Transverse colon (tissue), 4 donors: ENCODE measurements at regions not wholly inside any gene's neighbourhood (a gene's known extent, or its start where the extent isn't known, plus 50 kb on each side); places are given as distances from the start of the nearest gene placed in this dataset.

ENCODE experiments used
- DNase-seq: peaks from one replicate; pipeline ENCODE4 v3.0.0-alpha.2; 2019
- H3K27ac ChIP-seq, 4 donors: fragments of 200-600 bp; sonication (generic); 2 replicates each; pipeline ENCODE4 v1.5.1; 2016 to 2018; ENCODE audit warnings: inconsistent platforms in 4 of 4
- H3K27me3 ChIP-seq: fragments of 200-600 bp; sonication (generic); 2 replicates; pipeline ENCODE4 v1.5.1; 2017; ENCODE audit warnings: inconsistent platforms
- H3K36me3 ChIP-seq, 4 donors: fragments of 200-600 bp; sonication (generic); 2 replicates each; pipeline ENCODE4 v1.5.1; 2017 to 2019; ENCODE audit warnings: inconsistent platforms in 4 of 4
- H3K4me1 ChIP-seq, 4 donors: fragments of 200-600 bp; sonication (generic); 2 replicates each; pipeline ENCODE4 v1.5.1; 2017 to 2020; ENCODE audit warnings: inconsistent platforms in 4 of 4
- H3K4me3 ChIP-seq, 4 donors: fragments of 200-600 bp; sonication (generic); 1 replicate in 1 of 4; 2 replicates in 3 of 4; pipeline versions ENCODE4 v1.5.1 to v1.6.1; 2017 to 2019; ENCODE audit warnings: inconsistent platforms in 4 of 4
- H3K9me3 ChIP-seq, 2 donors: fragments of 200-600 bp; sonication (generic); 2 replicates each; pipeline ENCODE4 v1.5.1; 2017 to 2019; ENCODE audit warnings: inconsistent platforms in 2 of 2
- EP300 ChIP-seq: sonication (generic); formaldehyde crosslinking; IDR thresholded peaks from one replicate; pipeline ENCODE4 v1.6.1; 2017; ENCODE audit warnings: antibody characterized with exemption, low read depth
- POLR2A ChIP-seq: fragments of 450-650 bp; IDR thresholded peaks from one replicate; pipeline ENCODE4 v1.6.1; 2016; ENCODE audit warnings: antibody characterized with exemption, mild to moderate bottlenecking, moderate library complexity
- POLR2AphosphoS5 ChIP-seq, 3 donors: sonication (generic); formaldehyde crosslinking; IDR thresholded peaks; one replicate each; pipeline ENCODE4 v1.6.1; 2016; ENCODE audit warnings: antibody characterized with exemption in 3 of 3
- WGBS, 2 donors: methylation state at CpG; one replicate each; pipeline ENCODE4 v1.1.5; 2018; ENCODE audit warnings: low coverage in 1 of 2; 5-methylcytosine and 5-hydroxymethylcytosine counted together
- in situ Hi-C, 4 donors: fragments of 200-750 bp; cut with MboI; loops; one replicate each; pipeline versions ENCODE4 v1.15.0 to v1.15.1; 2017; ENCODE audit warnings: low sequenced_read_pairs in 3 of 4, low pct_ligation_motif_present in 1 of 4, low pct_unique_long_range_greater_than_20kb in 1 of 4
- intact Hi-C: fragments of 100-400 bp; cut with DNase I; formaldehyde crosslinking; loops from one replicate; pipeline ENCODE4 v1.15.1; 2023; ENCODE audit warnings: low total_unique reads
- TF ChIP-seq, protein P1 (sequence below), 5 experiments: fragments of 200-600 bp in 3 of 5; fragments of 450-650 bp in 2 of 5; sonication (generic) in 3 of 5; IDR thresholded peaks; 1 replicate in 2 of 5; 2 replicates in 3 of 5; pipeline ENCODE4 v1.5.1; 2016 to 2017; ENCODE audit warnings: antibody characterized with exemption in 5 of 5, inconsistent platforms in 3 of 5, mild to moderate bottlenecking in 2 of 5, moderate library complexity in 1 of 5

GRCh38 chr7:13603016-13603415 lies 386.4 kb downstream of the ETV1 start:
- no peak overlapping the region for H3K27ac ChIP-seq
- no peak for DNase-seq
- no peak overlapping the region for H3K4me3 ChIP-seq
- intact Hi-C loops (no loop called here), in situ Hi-C loops (no loop called here)
- no peaks in the 10 kb centered on the region for H3K36me3 ChIP-seq
- H3K27me3 ChIP-seq: no peaks in the 10 kb centered on the region
- WGBS, 2 donors: 75 to 77% methylated on average over 1 of the region's 1 CpG
- H3K9me3 ChIP-seq: no peaks in the 10 kb centered on the region
- TF ChIP-seq POLR2AphosphoS5 (IDR thresholded peaks at IDR 0.05) (no peak), EP300 (no peak), POLR2A (no peak)
- TF ChIP-seq, protein P1, sequence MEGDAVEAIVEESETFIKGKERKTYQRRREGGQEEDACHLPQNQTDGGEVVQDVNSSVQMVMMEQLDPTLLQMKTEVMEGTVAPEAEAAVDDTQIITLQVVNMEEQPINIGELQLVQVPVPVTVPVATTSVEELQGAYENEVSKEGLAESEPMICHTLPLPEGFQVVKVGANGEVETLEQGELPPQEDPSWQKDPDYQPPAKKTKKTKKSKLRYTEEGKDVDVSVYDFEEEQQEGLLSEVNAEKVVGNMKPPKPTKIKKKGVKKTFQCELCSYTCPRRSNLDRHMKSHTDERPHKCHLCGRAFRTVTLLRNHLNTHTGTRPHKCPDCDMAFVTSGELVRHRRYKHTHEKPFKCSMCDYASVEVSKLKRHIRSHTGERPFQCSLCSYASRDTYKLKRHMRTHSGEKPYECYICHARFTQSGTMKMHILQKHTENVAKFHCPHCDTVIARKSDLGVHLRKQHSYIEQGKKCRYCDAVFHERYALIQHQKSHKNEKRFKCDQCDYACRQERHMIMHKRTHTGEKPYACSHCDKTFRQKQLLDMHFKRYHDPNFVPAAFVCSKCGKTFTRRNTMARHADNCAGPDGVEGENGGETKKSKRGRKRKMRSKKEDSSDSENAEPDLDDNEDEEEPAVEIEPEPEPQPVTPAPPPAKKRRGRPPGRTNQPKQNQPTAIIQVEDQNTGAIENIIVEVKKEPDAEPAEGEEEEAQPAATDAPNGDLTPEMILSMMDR (IDR thresholded peaks at IDR 0.05): no peak
- no peaks in the 10 kb centered on the region for H3K4me1 ChIP-seq

- no peak for TF ChIP-seq EP300
- TF ChIP-seq POLR2AphosphoS5 (IDR thresholded peaks at IDR 0.05): no peak
- no peak for TF ChIP-seq POLR2A
- TF ChIP-seq, protein P1 (IDR thresholded peaks at IDR 0.05): no peak
- no peak overlapping the region for H3K4me3 ChIP-seq
- H3K9me3 ChIP-seq: no peaks in the 10 kb centered on the region
- in situ Hi-C loops (no loop called here), intact Hi-C loops (no loop called here)
- WGBS, 2 donors: 72 to 90% methylated on average over 3 of the region's 3 CpGs
- H3K4me1 ChIP-seq: no peaks in the 10 kb centered on the region
- H3K27me3 ChIP-seq: no peaks in the 10 kb centered on the region
- DNase-seq: no peak
- no peak overlapping the region for H3K27ac ChIP-seq
- H3K36me3 ChIP-seq: no peaks in the 10 kb centered on the region
Measured at GRCh38 chr7:13603661-13604060, 385.8 kb downstream of the ETV1 start.

DNA sequence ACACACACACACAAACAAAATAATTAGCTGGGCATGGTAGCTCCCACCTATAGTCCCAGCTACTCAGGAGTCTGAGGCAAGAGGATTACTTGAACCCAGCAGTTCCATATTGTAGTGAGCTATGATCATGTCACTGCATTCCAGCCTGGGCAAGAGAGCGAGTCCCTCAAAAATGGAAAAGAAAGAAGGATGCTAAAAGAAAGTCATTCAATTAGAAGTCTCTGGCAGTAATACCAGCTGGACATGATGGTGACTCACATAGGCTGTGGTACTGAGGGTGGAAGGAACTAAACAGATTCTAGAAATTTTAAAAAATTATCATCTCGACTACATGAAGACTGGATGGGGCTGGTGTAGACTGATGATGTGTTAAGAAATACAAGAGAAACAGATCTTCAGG lies 385.3 kb downstream of the ETV1 start:
- H3K9me3 ChIP-seq: no peaks in the 10 kb centered on the region
- WGBS, 2 donors: 86 to 87% methylated on average over 2 of the region's 2 CpGs
- intact Hi-C loops: no loop called here

GRCh38 chr7:13610372-13610771 lies 379.1 kb downstream of the ETV1 start:
- DNase-seq: no peak
- TF ChIP-seq, protein P1 (IDR thresholded peaks at IDR 0.05): no peak
- TF ChIP-seq POLR2AphosphoS5 (IDR thresholded peaks at IDR 0.05): no peak
- Histone ChIP-seq H3K27ac (no peak overlapping the region), H3K4me3 (no peak overlapping the region), H3K4me1 (no peaks in the 10 kb centered on the region), H3K27me3 (no peaks in the 10 kb centered on the region), H3K36me3 (no peaks in the 10 kb centered on the region), H3K9me3 (no peaks in the 10 kb centered on the region)
- in situ Hi-C loops: no loop called here
- intact Hi-C loops: no loop called here

More for the DNA sequence above, 385.3 kb downstream of the ETV1 start:
- Histone ChIP-seq H3K4me3 (no peak overlapping the region), H3K36me3 (no peaks in the 10 kb centered on the region), H3K27ac (no peak overlapping the region), H3K4me1 (no peaks in the 10 kb centered on the region), H3K27me3 (no peaks in the 10 kb centered on the region)
- no peak for TF ChIP-seq POLR2A
- no peak for TF ChIP-seq EP300
- TF ChIP-seq, protein P1 (IDR thresholded peaks at IDR 0.05): no peak
- no peak for TF ChIP-seq POLR2AphosphoS5 (IDR thresholded peaks at IDR 0.05)
- DNase-seq: no peak
- in situ Hi-C loops: no loop called here
